ENCODE measurements at regions not wholly inside any gene's neighbourhood (a gene's known extent, or its start where the extent isn't known, plus 50 kb on each side); places are given as distances from the start of the nearest gene placed in this dataset.

DNA sequence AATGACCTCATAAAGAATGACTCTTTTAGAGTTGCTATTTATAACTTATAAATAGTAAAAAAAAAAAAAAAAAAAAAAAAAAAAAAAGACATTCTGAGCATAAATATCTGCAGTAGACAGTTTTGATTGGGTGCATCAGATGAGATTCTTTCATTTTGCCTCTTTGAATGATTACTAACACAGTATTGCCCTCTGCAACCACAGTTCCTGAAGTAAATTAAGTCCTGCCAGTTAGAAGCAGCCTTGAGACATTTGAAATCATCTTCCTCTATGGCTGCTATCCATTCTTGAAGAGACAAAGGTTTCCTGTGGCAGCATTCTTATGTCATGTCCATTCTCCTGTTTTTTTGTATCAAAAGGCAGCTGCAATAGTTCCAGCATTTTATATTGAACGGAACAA is 892.4 kb upstream of the MIR17HG start:
- TF ChIP-seq ZNF396 (CRISPR knock-in tag; IDR thresholded peaks at IDR 0.05; ENCODE audit: borderline replicate concordance) = no peak
- TF ChIP-seq MYBL2 (CRISPR knock-in tag; IDR thresholded peaks at IDR 0.05) = no peak
- no peak for TF ChIP-seq TCF7 (CRISPR knock-in tag; IDR thresholded peaks at IDR 0.05; ENCODE audit: low read depth)
- no peak for TF ChIP-seq ZNF263 (CRISPR knock-in tag; IDR thresholded peaks at IDR 0.05; ENCODE audit: low read depth)
- TF ChIP-seq GTF2I (CRISPR knock-in tag; conservative IDR thresholded peaks at IDR 0.05) = no peak
- no peak for TF ChIP-seq GABPB1 (CRISPR knock-in tag; IDR thresholded peaks at IDR 0.05)
- TF ChIP-seq SMAD3 (CRISPR knock-in tag; IDR thresholded peaks at IDR 0.05; ENCODE audit: borderline replicate concordance) = no peak
- no peak for TF ChIP-seq RELA (CRISPR knock-in tag; IDR thresholded peaks at IDR 0.05; ENCODE audit: borderline replicate concordance)
- TF ChIP-seq, protein P1, sequence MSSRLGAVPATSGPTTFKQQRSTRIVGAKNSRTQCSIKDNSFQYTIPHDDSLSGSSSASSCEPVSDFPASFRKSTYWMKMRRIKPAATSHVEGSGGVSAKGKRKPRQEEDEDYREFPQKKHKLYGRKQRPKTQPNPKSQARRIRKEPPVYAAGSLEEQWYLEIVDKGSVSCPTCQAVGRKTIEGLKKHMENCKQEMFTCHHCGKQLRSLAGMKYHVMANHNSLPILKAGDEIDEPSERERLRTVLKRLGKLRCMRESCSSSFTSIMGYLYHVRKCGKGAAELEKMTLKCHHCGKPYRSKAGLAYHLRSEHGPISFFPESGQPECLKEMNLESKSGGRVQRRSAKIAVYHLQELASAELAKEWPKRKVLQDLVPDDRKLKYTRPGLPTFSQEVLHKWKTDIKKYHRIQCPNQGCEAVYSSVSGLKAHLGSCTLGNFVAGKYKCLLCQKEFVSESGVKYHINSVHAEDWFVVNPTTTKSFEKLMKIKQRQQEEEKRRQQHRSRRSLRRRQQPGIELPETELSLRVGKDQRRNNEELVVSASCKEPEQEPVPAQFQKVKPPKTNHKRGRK (CRISPR knock-in tag; IDR thresholded peaks at IDR 0.05; ENCODE audit: borderline replicate concordance) = no peak
- TF ChIP-seq, protein P2, sequence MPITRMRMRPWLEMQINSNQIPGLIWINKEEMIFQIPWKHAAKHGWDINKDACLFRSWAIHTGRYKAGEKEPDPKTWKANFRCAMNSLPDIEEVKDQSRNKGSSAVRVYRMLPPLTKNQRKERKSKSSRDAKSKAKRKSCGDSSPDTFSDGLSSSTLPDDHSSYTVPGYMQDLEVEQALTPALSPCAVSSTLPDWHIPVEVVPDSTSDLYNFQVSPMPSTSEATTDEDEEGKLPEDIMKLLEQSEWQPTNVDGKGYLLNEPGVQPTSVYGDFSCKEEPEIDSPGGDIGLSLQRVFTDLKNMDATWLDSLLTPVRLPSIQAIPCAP (CRISPR knock-in tag; IDR thresholded peaks at IDR 0.05) = no peak
- Mint-ChIP-seq H3K36me3 (no peaks in the 10 kb centered on the region), H3K27me3 (ENCODE audit: low read depth) (no peaks in the 10 kb centered on the region), H3K9me3 (no peaks in the 10 kb centered on the region), H3K27ac (no peak overlapping the region), H3K4me3 (no peak overlapping the region), H3K4me1 (no peaks in the 10 kb centered on the region)
- ChIA-PET POLR2A (no interaction called here), CTCF (no interaction called here)
- DNase-seq (ENCODE audit: low spot score) = no peak
- ATAC-seq = no peak

DNA sequence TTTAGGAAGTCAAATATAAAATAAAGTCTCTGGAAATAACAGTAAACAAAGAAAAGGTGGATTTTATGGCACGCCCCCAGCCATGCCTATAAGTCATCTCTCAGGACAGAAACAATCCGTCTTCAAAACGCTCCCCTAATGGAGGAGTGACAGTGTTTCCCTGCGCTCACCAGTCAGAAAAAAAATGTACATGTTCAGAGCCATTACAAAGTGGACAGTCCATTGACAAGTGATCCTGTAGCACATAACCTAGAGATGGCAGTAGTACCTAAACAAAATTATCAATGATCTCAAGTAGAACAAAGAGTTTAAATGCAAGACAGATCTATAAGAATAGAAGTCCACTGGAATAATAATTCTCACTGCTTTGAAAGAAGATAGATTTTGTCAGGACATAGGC is 891.7 kb upstream of the MIR17HG start:
- Mint-ChIP-seq H3K27me3 (ENCODE audit: low read depth) (no peaks in the 10 kb centered on the region), H3K4me1 (no peaks in the 10 kb centered on the region), H3K4me3 (no peak overlapping the region), H3K27ac (no peak overlapping the region), H3K36me3 (no peaks in the 10 kb centered on the region), H3K9me3 (no peaks in the 10 kb centered on the region)
- POLR2A ChIA-PET = no interaction called here
- CTCF ChIA-PET = no interaction called here
- no peak for ATAC-seq
- DNase-seq (ENCODE audit: low spot score) = no peak
- TF ChIP-seq, protein P3, sequence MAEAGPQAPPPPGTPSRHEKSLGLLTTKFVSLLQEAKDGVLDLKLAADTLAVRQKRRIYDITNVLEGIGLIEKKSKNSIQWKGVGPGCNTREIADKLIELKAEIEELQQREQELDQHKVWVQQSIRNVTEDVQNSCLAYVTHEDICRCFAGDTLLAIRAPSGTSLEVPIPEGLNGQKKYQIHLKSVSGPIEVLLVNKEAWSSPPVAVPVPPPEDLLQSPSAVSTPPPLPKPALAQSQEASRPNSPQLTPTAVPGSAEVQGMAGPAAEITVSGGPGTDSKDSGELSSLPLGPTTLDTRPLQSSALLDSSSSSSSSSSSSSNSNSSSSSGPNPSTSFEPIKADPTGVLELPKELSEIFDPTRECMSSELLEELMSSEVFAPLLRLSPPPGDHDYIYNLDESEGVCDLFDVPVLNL (CRISPR knock-in tag; IDR thresholded peaks at IDR 0.05; ENCODE audit: borderline replicate concordance, low read depth) = no peak
- TF ChIP-seq, protein P4, sequence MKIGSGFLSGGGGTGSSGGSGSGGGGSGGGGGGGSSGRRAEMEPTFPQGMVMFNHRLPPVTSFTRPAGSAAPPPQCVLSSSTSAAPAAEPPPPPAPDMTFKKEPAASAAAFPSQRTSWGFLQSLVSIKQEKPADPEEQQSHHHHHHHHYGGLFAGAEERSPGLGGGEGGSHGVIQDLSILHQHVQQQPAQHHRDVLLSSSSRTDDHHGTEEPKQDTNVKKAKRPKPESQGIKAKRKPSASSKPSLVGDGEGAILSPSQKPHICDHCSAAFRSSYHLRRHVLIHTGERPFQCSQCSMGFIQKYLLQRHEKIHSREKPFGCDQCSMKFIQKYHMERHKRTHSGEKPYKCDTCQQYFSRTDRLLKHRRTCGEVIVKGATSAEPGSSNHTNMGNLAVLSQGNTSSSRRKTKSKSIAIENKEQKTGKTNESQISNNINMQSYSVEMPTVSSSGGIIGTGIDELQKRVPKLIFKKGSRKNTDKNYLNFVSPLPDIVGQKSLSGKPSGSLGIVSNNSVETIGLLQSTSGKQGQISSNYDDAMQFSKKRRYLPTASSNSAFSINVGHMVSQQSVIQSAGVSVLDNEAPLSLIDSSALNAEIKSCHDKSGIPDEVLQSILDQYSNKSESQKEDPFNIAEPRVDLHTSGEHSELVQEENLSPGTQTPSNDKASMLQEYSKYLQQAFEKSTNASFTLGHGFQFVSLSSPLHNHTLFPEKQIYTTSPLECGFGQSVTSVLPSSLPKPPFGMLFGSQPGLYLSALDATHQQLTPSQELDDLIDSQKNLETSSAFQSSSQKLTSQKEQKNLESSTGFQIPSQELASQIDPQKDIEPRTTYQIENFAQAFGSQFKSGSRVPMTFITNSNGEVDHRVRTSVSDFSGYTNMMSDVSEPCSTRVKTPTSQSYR (CRISPR knock-in tag; IDR thresholded peaks at IDR 0.05) = no peak
- TF ChIP-seq ELF4 (CRISPR knock-in tag; IDR thresholded peaks at IDR 0.05; ENCODE audit: low read depth) = no peak
- TF ChIP-seq FOXK1 (CRISPR knock-in tag; IDR thresholded peaks at IDR 0.05) = no peak
- no peak for TF ChIP-seq ZNF232 (CRISPR knock-in tag; IDR thresholded peaks at IDR 0.05)
- TF ChIP-seq NFYB (CRISPR knock-in tag; conservative IDR thresholded peaks at IDR 0.05; ENCODE audit: low read depth) = no peak
- TF ChIP-seq, protein P5, sequence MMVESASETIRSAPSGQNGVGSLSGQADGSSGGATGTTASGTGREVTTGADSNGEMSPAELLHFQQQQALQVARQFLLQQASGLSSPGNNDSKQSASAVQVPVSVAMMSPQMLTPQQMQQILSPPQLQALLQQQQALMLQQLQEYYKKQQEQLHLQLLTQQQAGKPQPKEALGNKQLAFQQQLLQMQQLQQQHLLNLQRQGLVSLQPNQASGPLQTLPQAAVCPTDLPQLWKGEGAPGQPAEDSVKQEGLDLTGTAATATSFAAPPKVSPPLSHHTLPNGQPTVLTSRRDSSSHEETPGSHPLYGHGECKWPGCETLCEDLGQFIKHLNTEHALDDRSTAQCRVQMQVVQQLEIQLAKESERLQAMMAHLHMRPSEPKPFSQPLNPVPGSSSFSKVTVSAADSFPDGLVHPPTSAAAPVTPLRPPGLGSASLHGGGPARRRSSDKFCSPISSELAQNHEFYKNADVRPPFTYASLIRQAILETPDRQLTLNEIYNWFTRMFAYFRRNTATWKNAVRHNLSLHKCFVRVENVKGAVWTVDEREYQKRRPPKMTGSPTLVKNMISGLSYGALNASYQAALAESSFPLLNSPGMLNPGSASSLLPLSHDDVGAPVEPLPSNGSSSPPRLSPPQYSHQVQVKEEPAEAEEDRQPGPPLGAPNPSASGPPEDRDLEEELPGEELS (CRISPR knock-in tag; IDR thresholded peaks at IDR 0.05) = no peak
- TF ChIP-seq, protein P6, sequence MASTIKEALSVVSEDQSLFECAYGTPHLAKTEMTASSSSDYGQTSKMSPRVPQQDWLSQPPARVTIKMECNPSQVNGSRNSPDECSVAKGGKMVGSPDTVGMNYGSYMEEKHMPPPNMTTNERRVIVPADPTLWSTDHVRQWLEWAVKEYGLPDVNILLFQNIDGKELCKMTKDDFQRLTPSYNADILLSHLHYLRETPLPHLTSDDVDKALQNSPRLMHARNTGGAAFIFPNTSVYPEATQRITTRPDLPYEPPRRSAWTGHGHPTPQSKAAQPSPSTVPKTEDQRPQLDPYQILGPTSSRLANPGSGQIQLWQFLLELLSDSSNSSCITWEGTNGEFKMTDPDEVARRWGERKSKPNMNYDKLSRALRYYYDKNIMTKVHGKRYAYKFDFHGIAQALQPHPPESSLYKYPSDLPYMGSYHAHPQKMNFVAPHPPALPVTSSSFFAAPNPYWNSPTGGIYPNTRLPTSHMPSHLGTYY (CRISPR knock-in tag; IDR thresholded peaks at IDR 0.05) = no peak
- TF ChIP-seq, protein P7, sequence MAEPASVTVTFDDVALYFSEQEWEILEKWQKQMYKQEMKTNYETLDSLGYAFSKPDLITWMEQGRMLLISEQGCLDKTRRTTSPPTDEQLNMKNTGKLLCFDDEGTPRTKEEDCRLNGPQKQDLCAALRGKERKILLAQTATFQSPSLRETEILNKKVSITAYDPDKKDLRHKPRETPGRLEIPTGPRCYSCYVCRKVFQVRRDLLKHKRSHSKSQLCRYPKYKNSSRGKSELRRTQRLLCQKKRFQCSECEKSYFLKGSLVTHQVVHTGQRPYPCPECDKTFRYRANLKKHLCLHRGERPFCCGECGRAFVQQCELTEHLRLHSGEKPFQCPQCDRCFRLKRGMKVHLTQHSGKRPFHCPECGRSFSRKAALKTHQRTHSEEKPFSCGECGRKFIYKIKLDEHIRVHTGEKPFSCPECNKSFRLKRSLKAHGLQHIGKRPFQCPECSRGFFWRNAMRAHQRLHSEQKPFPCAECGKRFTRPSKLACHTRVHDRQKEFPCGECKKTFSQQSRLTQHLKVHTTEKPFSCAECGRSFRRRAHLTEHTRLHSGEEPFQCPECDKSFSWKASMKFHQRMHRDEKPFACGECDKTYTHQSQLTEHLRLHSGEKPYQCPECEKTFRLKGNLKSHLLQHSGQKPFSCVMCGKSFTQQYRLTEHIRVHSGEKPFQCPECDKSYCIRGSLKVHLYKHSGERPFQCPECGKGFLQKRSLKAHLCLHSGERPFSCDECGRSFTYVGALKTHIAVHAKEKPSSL (CRISPR knock-in tag; conservative IDR thresholded peaks at IDR 0.05) = no peak
- no peak for TF ChIP-seq FOXJ3 (CRISPR knock-in tag; IDR thresholded peaks at IDR 0.05; ENCODE audit: borderline replicate concordance)
- TF ChIP-seq, protein P8, sequence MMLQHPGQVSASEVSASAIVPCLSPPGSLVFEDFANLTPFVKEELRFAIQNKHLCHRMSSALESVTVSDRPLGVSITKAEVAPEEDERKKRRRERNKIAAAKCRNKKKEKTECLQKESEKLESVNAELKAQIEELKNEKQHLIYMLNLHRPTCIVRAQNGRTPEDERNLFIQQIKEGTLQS (CRISPR knock-in tag; conservative IDR thresholded peaks at IDR 0.05) = no peak
- TF ChIP-seq ZNF219 (CRISPR knock-in tag; IDR thresholded peaks at IDR 0.05; ENCODE audit: borderline replicate concordance) = no peak
- no peak for TF ChIP-seq ZNF138 (CRISPR knock-in tag; conservative IDR thresholded peaks at IDR 0.05)
- TF ChIP-seq ZNF121 (CRISPR knock-in tag; IDR thresholded peaks at IDR 0.05) = no peak
- no peak for TF ChIP-seq NR3C1 (CRISPR knock-in tag; conservative IDR thresholded peaks at IDR 0.05; ENCODE audit: low read depth)
